ENCODE measurements at regions not wholly inside any gene's neighbourhood (a gene's known extent, or its start where the extent isn't known, plus 50 kb on each side); places are given as distances from the start of the nearest gene placed in this dataset.

DNA sequence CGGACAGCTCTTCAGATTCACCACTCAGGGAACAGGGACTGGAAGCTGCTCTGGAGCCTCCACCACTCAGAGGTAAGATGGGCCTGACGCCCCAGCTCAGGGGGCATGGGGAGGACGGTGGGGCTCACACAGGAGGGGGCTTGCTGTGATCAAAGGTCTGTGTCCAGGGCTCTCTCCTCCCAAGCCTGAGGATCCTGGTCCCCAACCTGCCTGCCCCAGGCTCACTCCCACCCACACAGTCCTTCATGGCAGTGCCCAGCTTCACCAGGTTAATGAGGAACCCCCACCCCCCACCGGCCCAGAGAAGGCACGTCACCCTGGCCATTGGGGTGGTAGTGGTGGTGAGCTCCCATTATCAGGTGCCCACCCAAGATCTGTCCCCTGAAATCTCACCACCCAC, 926.7 kb upstream of the ZNF722 start:
- Histone ChIP-seq H3K4me2 (ENCODE audit: low read depth, low read length, poor library complexity, severe bottlenecking) (no peak overlapping the region), H3K9me3 (ENCODE audit: insufficient read depth, low read length) (no peaks in the 10 kb centered on the region; the same call in 1 of the 2 replicates), H3K27ac (ENCODE audit: low read depth, low read length) (no peak overlapping the region), H3K36me3 (ENCODE audit: low read length) (no peaks in the 10 kb centered on the region), H3K79me2 (ENCODE audit: insufficient read depth, low read length) (no peaks in the 10 kb centered on the region), H3F3A (ENCODE audit: insufficient read depth) (no peaks in the 10 kb centered on the region), H3K27me3 (ENCODE audit: low read length) (no peaks in the 10 kb centered on the region), H2AFZ (ENCODE audit: low read depth, low read length, severe bottlenecking) (no peak overlapping the region), H3K4me3 (ENCODE audit: insufficient read depth, low read length, poor library complexity, severe bottlenecking) (no peak overlapping the region), H3K9me2 (replicated peaks; ENCODE audit: insufficient read depth, low read length) (no peaks in the 10 kb centered on the region), H3K9ac (ENCODE audit: low read length) (no peak overlapping the region), H4K20me1 (ENCODE audit: low read depth, low read length) (no peaks in the 10 kb centered on the region)
- TF ChIP-seq EZH2phosphoT487 (conservative IDR thresholded peaks at IDR 0.05; ENCODE audit: low read length): no peak
- TF ChIP-seq, protein P1, sequence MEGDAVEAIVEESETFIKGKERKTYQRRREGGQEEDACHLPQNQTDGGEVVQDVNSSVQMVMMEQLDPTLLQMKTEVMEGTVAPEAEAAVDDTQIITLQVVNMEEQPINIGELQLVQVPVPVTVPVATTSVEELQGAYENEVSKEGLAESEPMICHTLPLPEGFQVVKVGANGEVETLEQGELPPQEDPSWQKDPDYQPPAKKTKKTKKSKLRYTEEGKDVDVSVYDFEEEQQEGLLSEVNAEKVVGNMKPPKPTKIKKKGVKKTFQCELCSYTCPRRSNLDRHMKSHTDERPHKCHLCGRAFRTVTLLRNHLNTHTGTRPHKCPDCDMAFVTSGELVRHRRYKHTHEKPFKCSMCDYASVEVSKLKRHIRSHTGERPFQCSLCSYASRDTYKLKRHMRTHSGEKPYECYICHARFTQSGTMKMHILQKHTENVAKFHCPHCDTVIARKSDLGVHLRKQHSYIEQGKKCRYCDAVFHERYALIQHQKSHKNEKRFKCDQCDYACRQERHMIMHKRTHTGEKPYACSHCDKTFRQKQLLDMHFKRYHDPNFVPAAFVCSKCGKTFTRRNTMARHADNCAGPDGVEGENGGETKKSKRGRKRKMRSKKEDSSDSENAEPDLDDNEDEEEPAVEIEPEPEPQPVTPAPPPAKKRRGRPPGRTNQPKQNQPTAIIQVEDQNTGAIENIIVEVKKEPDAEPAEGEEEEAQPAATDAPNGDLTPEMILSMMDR (IDR thresholded peaks at IDR 0.05; ENCODE audit: insufficient read depth, low read length, poor library complexity, severe bottlenecking): no peak

DNA sequence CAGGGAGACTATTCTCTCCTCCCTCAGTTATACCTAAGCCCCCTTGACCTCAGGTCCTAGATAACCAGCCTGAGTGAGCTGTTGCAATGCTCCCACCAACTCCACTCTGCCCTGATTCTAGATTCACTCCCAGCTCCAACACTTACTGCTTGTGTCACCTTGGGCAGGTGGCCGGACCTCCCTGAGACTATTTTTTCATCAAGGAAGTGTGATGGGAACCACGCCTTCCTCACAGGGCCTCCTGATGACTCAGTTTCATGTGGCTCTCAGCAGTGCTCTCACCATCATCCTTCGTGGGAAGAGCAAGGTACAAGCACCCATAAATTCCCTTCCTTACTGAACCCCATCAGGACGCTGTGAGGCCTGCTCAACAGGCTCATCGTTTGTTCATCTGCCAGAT, 925.8 kb upstream of the ZNF722 start:
- no peaks in the 10 kb centered on the region for H4K20me1 ChIP-seq (ENCODE audit: low read depth, low read length)
- no peak overlapping the region for H3K4me2 ChIP-seq (ENCODE audit: low read depth, low read length, poor library complexity, severe bottlenecking)
- H3K9me2 ChIP-seq (replicated peaks; ENCODE audit: insufficient read depth, low read length): no peaks in the 10 kb centered on the region
- no peaks in the 10 kb centered on the region for H3F3A ChIP-seq (ENCODE audit: insufficient read depth)
- no peaks in the 10 kb centered on the region for H3K27me3 ChIP-seq (ENCODE audit: low read length)
- H3K79me2 ChIP-seq (ENCODE audit: insufficient read depth, low read length): no peaks in the 10 kb centered on the region
- no peaks in the 10 kb centered on the region for H3K36me3 ChIP-seq (ENCODE audit: low read length)
- no peaks in the 10 kb centered on the region; the same call in 1 of the 2 replicates for H3K9me3 ChIP-seq (ENCODE audit: insufficient read depth, low read length)
- no peak overlapping the region for H3K27ac ChIP-seq (ENCODE audit: low read depth, low read length)
- no peak overlapping the region for H3K4me3 ChIP-seq (ENCODE audit: insufficient read depth, low read length, poor library complexity, severe bottlenecking)
- H3K9ac ChIP-seq (ENCODE audit: low read length): no peak overlapping the region
- no peak overlapping the region for H2AFZ ChIP-seq (ENCODE audit: low read depth, low read length, severe bottlenecking)
- TF ChIP-seq EZH2phosphoT487 (conservative IDR thresholded peaks at IDR 0.05; ENCODE audit: low read length): no peak
- TF ChIP-seq, protein P1 (IDR thresholded peaks at IDR 0.05; ENCODE audit: insufficient read depth, low read length, poor library complexity, severe bottlenecking): no peak

DNA sequence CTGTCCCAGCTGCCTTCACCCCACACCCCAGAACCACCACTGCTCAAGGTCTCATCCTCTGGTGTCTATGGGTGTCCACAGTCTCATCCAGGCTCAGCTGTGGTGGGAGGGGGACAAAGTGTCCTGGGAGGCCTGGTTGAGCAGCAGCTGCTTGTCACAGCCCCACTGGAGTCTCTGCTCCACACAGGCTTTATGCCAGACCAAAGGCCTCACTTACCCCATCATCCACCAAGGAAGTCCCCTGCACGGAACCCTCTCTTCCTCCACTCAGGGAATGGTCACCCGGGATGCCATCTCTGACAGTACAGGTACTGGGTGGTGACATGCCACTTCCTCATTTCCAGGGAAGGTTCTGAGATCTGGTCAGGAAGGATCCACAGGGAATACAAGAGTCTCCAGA, 925.4 kb upstream of the ZNF722 start:
- no peak overlapping the region for H2AFZ ChIP-seq (ENCODE audit: low read depth, low read length, severe bottlenecking)
- no peak overlapping the region for H3K4me2 ChIP-seq (ENCODE audit: low read depth, low read length, poor library complexity, severe bottlenecking)
- H3K36me3 ChIP-seq (ENCODE audit: low read length): no peaks in the 10 kb centered on the region
- no peaks in the 10 kb centered on the region for H3K9me2 ChIP-seq (replicated peaks; ENCODE audit: insufficient read depth, low read length)
- no peaks in the 10 kb centered on the region for H3K27me3 ChIP-seq (ENCODE audit: low read length)
- H4K20me1 ChIP-seq (ENCODE audit: low read depth, low read length): no peaks in the 10 kb centered on the region
- no peak overlapping the region for H3K4me3 ChIP-seq (ENCODE audit: insufficient read depth, low read length, poor library complexity, severe bottlenecking)
- no peak overlapping the region for H3K9ac ChIP-seq (ENCODE audit: low read length)
- TF ChIP-seq, protein P1 (IDR thresholded peaks at IDR 0.05; ENCODE audit: insufficient read depth, low read length, poor library complexity, severe bottlenecking): no peak
- no peak for TF ChIP-seq EZH2phosphoT487 (conservative IDR thresholded peaks at IDR 0.05; ENCODE audit: low read length)
- H3K9me3 ChIP-seq (ENCODE audit: insufficient read depth, low read length): peaks cover under 1% of the 10 kb centered on the region; the same call in 1 of the 2 replicates
- H3F3A ChIP-seq (ENCODE audit: insufficient read depth): no peaks in the 10 kb centered on the region
- H3K79me2 ChIP-seq (ENCODE audit: insufficient read depth, low read length): no peaks in the 10 kb centered on the region
- no peak overlapping the region for H3K27ac ChIP-seq (ENCODE audit: low read depth, low read length)
